H9 (cell line): ENCODE measurements at regions not wholly inside any gene's neighbourhood (a gene's known extent, or its start where the extent isn't known, plus 50 kb on each side); places are given as distances from the start of the nearest gene placed in this dataset.

Experiments used
- DNase-seq: peaks from one replicate; pipeline ENCODE4 v3.0.0-alpha.2; 2017
- H2AFZ ChIP-seq: one replicate; pipeline ENCODE4 v1.6.1; 2013; ENCODE audit warnings: mild to moderate bottlenecking, low read length, control low read depth, moderate library complexity
- H2AK5ac ChIP-seq: 2 replicates; pipeline ENCODE4 v1.6.1; 2013; ENCODE audit warnings: low read length, control low read depth, mixed read lengths; ENCODE audit not compliant: insufficient read length
- H2BK120ac ChIP-seq: one replicate; pipeline ENCODE4 v1.6.1; 2013; ENCODE audit warnings: low read depth, mild to moderate bottlenecking, low read length, control low read depth, inconsistent platforms; ENCODE audit not compliant: poor library complexity, severe bottlenecking
- H2BK12ac ChIP-seq: 2 replicates; pipeline ENCODE4 v1.6.1; 2013; ENCODE audit warnings: low read length, control low read depth, mixed read lengths, low read depth; ENCODE audit not compliant: insufficient read length
- H2BK15ac ChIP-seq: 2 replicates; pipeline ENCODE4 v1.6.1; 2013; ENCODE audit warnings: low read depth, low read length, control low read depth
- H2BK20ac ChIP-seq: one replicate; pipeline ENCODE4 v1.6.1; 2013; ENCODE audit warnings: low read depth, mild to moderate bottlenecking, low read length, control low read depth, inconsistent platforms; ENCODE audit not compliant: poor library complexity, severe bottlenecking
- H2BK5ac ChIP-seq: 2 replicates; pipeline ENCODE4 v1.6.1; 2013; ENCODE audit warnings: low read length, control low read depth, mixed read lengths; ENCODE audit not compliant: insufficient read length
- H3K14ac ChIP-seq: 2 replicates; pipeline ENCODE4 v1.6.1; 2013; ENCODE audit warnings: low read length, control low read depth; ENCODE audit not compliant: insufficient read depth
- H3K18ac ChIP-seq: 2 replicates; pipeline ENCODE4 v1.6.1; 2013; ENCODE audit warnings: low read depth, mild to moderate bottlenecking, mixed read lengths, low read length, control low read depth; ENCODE audit not compliant: insufficient read length
- H3K23ac ChIP-seq: 2 replicates; pipeline ENCODE4 v1.6.1; 2013; ENCODE audit warnings: low read length, control low read depth, mixed read lengths, low read depth; ENCODE audit not compliant: insufficient read length
- H3K23me2 ChIP-seq: 2 replicates; pipeline ENCODE4 v1.6.1; 2013; ENCODE audit warnings: low read depth, mild to moderate bottlenecking, mixed read lengths, low read length, control low read depth; ENCODE audit not compliant: insufficient read length, poor library complexity, severe bottlenecking
- H3K27ac ChIP-seq: 2 replicates; pipeline ENCODE4 v1.5.1; 2013; ENCODE audit warnings: low read length, control low read depth, mixed read lengths, low read depth; ENCODE audit not compliant: insufficient read length
- H3K27me3 ChIP-seq: 2 replicates; pipeline ENCODE4 v1.6.1; 2013; ENCODE audit warnings: low read length, control low read depth, inconsistent platforms; ENCODE audit not compliant: insufficient read depth
- H3K4ac ChIP-seq: 2 replicates; pipeline ENCODE4 v1.6.1; 2013; ENCODE audit warnings: low read depth, mild to moderate bottlenecking, control low read depth, inconsistent platforms, low read length, moderate library complexity
- H3K4me1 ChIP-seq: 2 replicates; pipeline ENCODE4 v1.6.1; 2013; ENCODE audit warnings: low read length, control low read depth, inconsistent platforms; ENCODE audit not compliant: insufficient read depth
- H3K4me2 ChIP-seq: 2 replicates; pipeline ENCODE4 v1.6.1; 2013; ENCODE audit warnings: low read length, control low read depth, mixed read lengths; ENCODE audit not compliant: insufficient read length, insufficient read depth
- H3K56ac ChIP-seq: 2 replicates; pipeline ENCODE4 v1.6.1; 2013; ENCODE audit warnings: low read depth, mild to moderate bottlenecking, mixed read lengths, low read length, control low read depth; ENCODE audit not compliant: insufficient read length
- H3K79me1 ChIP-seq: 2 replicates; pipeline ENCODE4 v1.6.1; 2013; ENCODE audit warnings: low read depth, mild to moderate bottlenecking, moderate library complexity, low read length, control low read depth, inconsistent platforms; ENCODE audit not compliant: insufficient read depth, poor library complexity, severe bottlenecking
- H3K79me2 ChIP-seq: 2 replicates; pipeline ENCODE4 v1.6.1; 2013; ENCODE audit warnings: low read length, control low read depth, inconsistent platforms; ENCODE audit not compliant: insufficient read depth
- H3K9ac ChIP-seq: 2 replicates; pipeline ENCODE4 v1.6.1; 2013; ENCODE audit warnings: low read length, control low read depth, mixed read lengths; ENCODE audit not compliant: insufficient read length; ENCODE audit errors: extremely low read depth
- H3K9me3 ChIP-seq: one replicate; pipeline ENCODE4 v1.6.1; 2013; ENCODE audit warnings: low read depth, low read length, inconsistent platforms; ENCODE audit not compliant: control insufficient read depth
- H3T11ph ChIP-seq: one replicate; pipeline ENCODE4 v1.6.1; 2013; ENCODE audit warnings: mild to moderate bottlenecking, low read length, control low read depth, inconsistent platforms
- H4K20me1 ChIP-seq: one replicate; pipeline ENCODE4 v1.6.1; 2013; ENCODE audit not compliant: control insufficient read depth, insufficient read length, insufficient read depth
- H4K5ac ChIP-seq: 2 replicates; pipeline ENCODE4 v1.6.1; 2013; ENCODE audit warnings: low read depth, mild to moderate bottlenecking, mixed read lengths, low read length, control low read depth; ENCODE audit not compliant: insufficient read length
- H4K8ac ChIP-seq: replicated peaks from 2 replicates; pipeline ENCODE4 v1.6.1; 2013; ENCODE audit warnings: low read length, control low read depth, mixed read lengths, low read depth; ENCODE audit not compliant: insufficient read length
- H4K91ac ChIP-seq: 2 replicates; pipeline ENCODE4 v1.6.1; 2013; ENCODE audit warnings: low read depth, mild to moderate bottlenecking, moderate library complexity, mixed read lengths, low read length, control low read depth; ENCODE audit not compliant: insufficient read length
- H3K27ac Mint-ChIP-seq, 3 experiments: 2 replicates in 2 of 3; 3 replicates in 1 of 3; pipeline ENCODE4 v1.8.0; 2020 to 2021; ENCODE audit warnings: mixed read lengths in 3 of 3, mild to moderate bottlenecking in 1 of 3, moderate library complexity in 1 of 3
- H3K27me3 Mint-ChIP-seq: 2 replicates; pipeline ENCODE4 v1.8.0; 2021; ENCODE audit warnings: low read depth, mild to moderate bottlenecking, moderate library complexity, mixed read lengths
- H3K36me3 Mint-ChIP-seq, 3 experiments: 2 replicates in 2 of 3; 3 replicates in 1 of 3; pipeline ENCODE4 v1.8.0; 2020 to 2021; ENCODE audit warnings: low read depth in 3 of 3, mixed read lengths in 3 of 3; ENCODE audit not compliant: insufficient read depth in 1 of 3
- H3K4me1 Mint-ChIP-seq, 2 experiments: 2 replicates each; pipeline ENCODE4 v1.8.0; 2020; ENCODE audit warnings: mixed read lengths in 2 of 2
- H3K4me3 Mint-ChIP-seq, 2 experiments: 2 replicates in 1 of 2; 3 replicates in 1 of 2; pipeline ENCODE4 v1.8.0; 2020 to 2021; ENCODE audit warnings: mild to moderate bottlenecking in 2 of 2, mixed read lengths in 2 of 2, moderate library complexity in 1 of 2
- H3K9me3 Mint-ChIP-seq, 2 experiments: 2 replicates in 1 of 2; 3 replicates in 1 of 2; pipeline ENCODE4 v1.8.0; 2020; ENCODE audit warnings: mild to moderate bottlenecking in 2 of 2, mixed read lengths in 2 of 2, moderate library complexity in 1 of 2
- CTCF ChIP-seq: fragments of 200-600 bp; sonication (generic); conservative IDR thresholded peaks from 3 replicates; pipeline ENCODE4 v1.8.0; 2021; ENCODE audit warnings: antibody characterized with exemption, mild to moderate bottlenecking
- WGBS: extraction: QIAGEN DNeasy Blood & Tissue Kit; methylation state at CpG from one replicate; pipeline ENCODE4 v1.1.7; 2013; ENCODE audit warnings: missing lambda C conversion rate, low lambda C conversion rate, mixed read lengths; ENCODE audit not compliant: insufficient read length; ENCODE audit errors: extremely low coverage; 5-methylcytosine and 5-hydroxymethylcytosine counted together

DNA sequence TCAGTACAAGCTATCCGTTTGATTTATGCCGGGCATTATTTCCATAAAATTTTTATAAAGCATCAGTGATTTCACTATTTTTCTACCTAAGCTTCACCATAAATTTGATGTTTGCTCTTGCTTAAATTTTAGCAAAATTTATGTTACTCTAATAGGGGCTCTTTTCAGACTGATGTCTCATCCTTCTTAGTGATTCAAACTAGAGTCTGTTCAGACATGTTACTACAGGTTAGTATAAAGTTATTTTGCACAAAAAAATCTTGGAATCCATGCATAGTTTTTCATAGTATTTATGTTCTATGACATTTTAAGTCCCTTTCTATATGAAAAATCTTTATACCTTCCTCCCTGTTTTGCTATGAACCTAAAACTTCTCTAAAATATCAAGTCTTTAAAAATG lies 1151.9 kb downstream of the SLITRK5 start:
- no peak overlapping the region for H2BK120ac ChIP-seq
- H3K14ac ChIP-seq = no peak overlapping the region
- H3K27me3 Mint-ChIP-seq = no peaks in the 10 kb centered on the region
- no peak overlapping the region for H3K56ac ChIP-seq
- no peak overlapping the region for H4K91ac ChIP-seq
- no peak overlapping the region for H3K18ac ChIP-seq
- H2AFZ ChIP-seq = no peak overlapping the region
- H3K4me1 Mint-ChIP-seq = no peaks in the 10 kb centered on the region
- H3K4ac ChIP-seq = no peak overlapping the region
- H3T11ph ChIP-seq = no peak overlapping the region
- H2BK12ac ChIP-seq = no peak overlapping the region
- H3K4me2 ChIP-seq = no peak overlapping the region
- H3K27me3 ChIP-seq = no peaks in the 10 kb centered on the region
- no peaks in the 10 kb centered on the region for H3K36me3 Mint-ChIP-seq
- no peak overlapping the region for H3K27ac Mint-ChIP-seq
- no peaks in the 10 kb centered on the region for H3K79me1 ChIP-seq
- no peak overlapping the region for H2AK5ac ChIP-seq
- no peak overlapping the region for H4K5ac ChIP-seq
- no peak overlapping the region for H2BK15ac ChIP-seq
- H3K4me3 Mint-ChIP-seq = no peak overlapping the region
- H3K9me3 ChIP-seq = no peaks in the 10 kb centered on the region
- no peak overlapping the region for H2BK20ac ChIP-seq
- WGBS = no CpG with 5 or more reads among the region's 2 CpGs
- H3K9ac ChIP-seq = no peak overlapping the region
- H4K8ac ChIP-seq = no peak overlapping the region
- no peaks in the 10 kb centered on the region for H4K20me1 ChIP-seq
- no peak for TF ChIP-seq CTCF
- H3K4me1 ChIP-seq = no peaks in the 10 kb centered on the region
- no peak overlapping the region for H3K23ac ChIP-seq
- no peak overlapping the region for H2BK5ac ChIP-seq
- no peaks in the 10 kb centered on the region for H3K79me2 ChIP-seq
- no peak for DNase-seq
- H3K23me2 ChIP-seq = no peaks in the 10 kb centered on the region
- no peaks in the 10 kb centered on the region for H3K9me3 Mint-ChIP-seq
- no peak overlapping the region for H3K27ac ChIP-seq
